ENCODE measurements at regions not wholly inside any gene's neighbourhood (a gene's known extent, or its start where the extent isn't known, plus 50 kb on each side); places are given as distances from the start of the nearest gene placed in this dataset.

DNA sequence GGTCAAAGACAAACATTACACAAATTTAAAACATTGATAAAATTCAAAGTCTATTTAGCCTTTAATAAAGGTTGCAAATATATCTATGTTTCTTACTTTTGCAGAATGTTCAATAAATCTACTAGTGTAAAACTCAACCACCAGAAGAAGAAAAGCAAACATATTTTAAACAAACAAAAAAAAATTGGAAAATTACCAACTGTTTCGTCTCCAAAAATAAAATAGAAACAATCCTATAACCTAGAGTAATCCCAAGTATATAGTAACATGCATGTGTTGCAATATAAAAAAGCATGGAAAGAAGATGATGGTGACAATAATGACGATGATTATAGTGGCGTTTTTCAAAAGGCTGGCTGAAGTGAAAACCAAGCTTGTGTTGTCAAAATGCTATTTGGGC is 86.0 kb upstream of the PAPPA start:
- no peak for DNase-seq

DNA sequence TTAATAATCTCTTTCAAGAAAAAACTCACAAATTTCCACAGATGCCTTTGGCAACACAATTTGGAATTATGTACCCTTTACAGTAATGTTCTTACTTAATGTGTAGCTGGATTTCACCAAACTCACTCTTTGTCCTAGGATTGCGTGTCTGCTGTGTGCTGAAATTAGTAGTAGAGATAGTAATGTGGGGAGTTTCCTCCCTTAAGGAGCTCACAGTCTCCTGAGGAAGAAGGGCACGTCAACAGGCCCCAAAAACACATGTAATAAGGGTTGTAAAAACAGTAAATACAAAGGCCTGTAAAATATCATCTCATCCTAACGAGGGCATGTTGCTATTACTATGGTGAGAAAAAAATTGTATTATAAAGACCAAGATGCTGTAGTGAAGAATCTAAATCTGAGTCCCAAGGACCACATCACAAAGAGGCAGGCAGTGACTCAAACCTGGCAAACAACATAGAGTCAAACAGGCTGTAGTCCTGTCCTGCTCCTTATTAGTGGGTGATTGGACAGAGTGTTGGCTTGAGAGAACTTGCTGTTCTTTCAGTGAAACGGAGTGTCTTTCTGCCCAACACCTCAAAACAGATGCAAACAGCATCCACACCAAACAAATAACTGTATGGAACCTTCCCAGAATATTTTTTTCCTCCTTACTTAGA is 83.2 kb upstream of the PAPPA start:
- no peak for DNase-seq

GRCh38 chr9:116072046-116072445 is 81.5 kb upstream of the PAPPA start:
- DNase-seq: no peak

GRCh38 chr9:116073826-116074225 is 79.8 kb upstream of the PAPPA start:
- DNase-seq: no peak

GRCh38 chr9:116074658-116075057 is 78.9 kb upstream of the PAPPA start:
- no peak for DNase-seq

GRCh38 chr9:116075191-116075590 is 78.4 kb upstream of the PAPPA start:
- DNase-seq: no peak

DNA sequence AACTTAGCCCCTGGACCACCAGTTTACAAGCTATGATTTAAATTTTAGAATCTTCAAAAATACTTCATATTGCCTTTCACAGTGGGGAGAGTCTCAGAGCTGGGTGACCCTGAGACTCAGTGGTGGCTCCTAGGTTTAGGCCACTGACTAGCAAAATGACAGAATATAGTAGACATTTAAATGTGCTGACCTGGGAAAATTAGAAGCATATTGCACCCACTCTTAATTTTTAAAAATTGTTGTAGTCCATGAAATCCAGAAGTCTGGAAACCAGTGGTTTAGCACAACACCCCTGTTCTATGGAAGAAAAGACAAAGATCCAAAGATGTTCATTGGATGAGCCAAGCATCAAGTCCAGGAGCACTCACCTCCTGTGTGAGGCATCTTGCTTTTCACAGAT is 75.0 kb upstream of the PAPPA start:
- DNase-seq: no peak

DNA sequence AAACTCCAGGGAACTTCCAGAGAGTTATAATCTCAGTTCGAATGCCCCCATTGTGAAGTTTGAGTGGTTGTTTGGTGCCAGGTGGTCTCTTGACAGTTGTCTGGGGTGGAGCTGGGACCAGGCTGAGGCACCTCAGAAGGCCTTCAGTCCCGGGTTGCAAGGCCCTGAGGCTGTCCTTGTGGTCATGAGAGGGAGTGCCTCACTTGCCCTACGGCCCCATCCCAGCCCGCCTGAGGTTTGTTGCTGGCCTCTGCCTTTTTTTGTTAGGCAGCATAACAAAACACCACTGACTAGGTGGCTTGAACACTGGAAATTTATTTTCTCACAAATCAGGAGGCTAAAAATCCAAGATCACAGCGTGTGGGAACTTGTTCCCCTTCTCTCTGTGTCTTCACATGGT is 73.0 kb upstream of the PAPPA start:
- no peak for DNase-seq

- DNase-seq: no peak
Measured at GRCh38 chr9:116081435-116082115, 72.0 kb upstream of the PAPPA start.

DNA sequence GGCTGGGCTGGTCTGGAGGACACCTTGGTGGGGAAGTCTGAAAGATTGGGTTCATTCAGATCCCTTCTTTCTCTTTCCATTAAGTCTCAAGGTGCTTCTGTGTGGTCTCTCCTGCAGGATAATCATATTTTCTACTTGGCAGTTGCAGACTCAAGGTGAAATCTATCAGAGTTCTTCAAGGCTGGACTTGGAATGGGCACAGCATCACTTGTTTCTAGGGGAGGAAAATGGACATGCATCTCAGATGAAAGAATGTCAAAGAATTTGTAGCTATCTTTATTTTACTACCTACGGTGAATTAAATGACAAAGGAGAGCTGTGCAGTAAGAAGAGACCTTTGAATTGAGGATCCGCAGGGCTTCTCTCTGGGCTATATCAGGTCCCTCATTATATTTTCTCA is 69.8 kb upstream of the PAPPA start:
- no peak for DNase-seq

DNA sequence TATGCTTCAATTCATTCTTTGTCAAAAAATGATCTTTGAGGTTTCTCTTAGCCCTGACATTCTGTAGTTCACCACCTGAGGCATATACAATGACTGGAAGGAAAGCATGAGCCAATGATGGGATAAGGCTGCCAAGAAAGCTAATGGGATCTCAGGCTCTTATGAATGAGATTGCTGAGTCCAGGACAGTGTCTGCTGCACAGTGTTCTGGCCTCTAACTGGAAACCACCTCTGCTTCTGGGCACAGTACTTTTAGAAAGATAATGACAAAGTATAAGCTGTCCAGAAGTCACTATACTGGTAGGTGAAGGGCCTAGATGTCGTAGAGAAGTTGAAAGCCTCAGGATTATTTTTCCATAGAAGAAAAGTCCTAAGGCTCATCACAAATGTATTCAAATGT is 69.1 kb upstream of the PAPPA start:
- no peak for DNase-seq

DNA sequence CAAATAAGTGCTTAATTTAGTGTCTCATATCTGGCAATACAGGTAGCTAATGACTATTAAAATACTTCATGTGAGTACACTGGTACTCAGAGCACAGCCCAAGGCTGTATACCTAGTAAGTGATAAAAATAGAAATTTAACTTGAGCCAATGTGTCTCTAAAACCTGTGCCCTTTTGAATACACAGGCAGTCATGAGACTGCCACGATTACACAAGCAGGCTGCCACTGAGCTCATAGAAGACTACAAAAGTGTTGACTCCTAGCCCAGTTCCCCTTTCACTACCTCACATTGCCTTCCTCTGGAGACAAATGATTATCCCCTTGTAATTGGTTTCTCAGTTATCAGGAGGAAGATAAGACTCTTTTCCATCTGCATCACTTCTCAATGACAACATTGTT is 66.3 kb upstream of the PAPPA start:
- DNase-seq: no peak

DNA sequence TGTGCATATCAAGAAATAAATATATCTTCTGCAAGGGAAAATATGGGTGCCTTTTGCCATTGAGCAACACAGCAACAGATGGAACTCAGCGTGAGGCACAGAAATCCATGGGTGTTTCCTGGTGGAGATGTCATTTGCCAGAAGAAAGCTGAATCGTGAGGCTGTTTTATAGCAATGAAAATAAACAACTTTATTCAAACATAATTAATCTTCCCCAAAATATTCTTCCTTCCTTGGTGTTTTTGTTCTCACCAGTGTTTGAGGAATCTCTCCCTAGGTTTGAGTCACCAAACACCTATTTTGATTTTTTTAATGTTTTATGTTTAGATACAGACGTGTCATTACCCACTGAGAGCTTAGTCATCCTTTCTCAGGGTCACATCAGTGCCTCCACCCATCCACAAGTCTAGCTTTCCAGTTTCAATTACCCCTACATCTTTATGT is 65.8 kb upstream of the PAPPA start:
- DNase-seq: no peak

GRCh38 chr9:116088396-116088795 is 65.2 kb upstream of the PAPPA start:
- DNase-seq: no peak

DNA sequence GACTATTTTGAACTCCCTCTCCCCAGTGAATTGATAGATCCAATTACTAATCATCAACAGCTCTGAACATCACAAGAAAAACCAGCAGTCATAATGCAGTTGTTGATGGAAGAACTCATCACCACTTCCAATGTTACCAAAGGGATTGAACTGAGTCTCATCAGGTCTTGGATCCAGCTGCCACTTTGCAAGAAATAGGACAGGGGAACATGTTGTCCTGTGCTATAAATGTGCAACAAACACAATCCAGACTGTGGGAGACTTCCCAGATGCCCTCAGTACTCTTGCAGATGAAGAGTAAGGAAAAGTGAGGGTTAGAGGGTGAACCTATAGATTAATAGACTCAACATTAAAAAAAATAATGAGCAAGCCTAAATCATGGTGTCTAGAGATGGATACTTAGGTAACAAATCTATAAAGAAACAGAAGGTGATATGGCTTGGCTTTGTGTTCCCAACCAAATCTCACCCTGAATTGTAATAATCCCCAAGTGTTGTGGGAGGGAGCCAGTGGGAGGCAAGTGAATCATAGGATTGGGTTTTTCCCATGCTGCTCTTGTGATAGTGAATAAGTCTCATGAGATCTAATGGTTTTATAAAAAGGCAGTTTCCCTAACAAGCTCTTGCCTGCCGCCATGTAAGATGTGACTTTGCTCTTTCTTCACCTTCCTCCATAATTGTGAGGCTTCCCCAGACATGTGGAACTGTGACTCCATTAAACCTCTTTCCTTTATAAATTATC is 63.4 kb upstream of the PAPPA start:
- DNase-seq: no peak

DNA sequence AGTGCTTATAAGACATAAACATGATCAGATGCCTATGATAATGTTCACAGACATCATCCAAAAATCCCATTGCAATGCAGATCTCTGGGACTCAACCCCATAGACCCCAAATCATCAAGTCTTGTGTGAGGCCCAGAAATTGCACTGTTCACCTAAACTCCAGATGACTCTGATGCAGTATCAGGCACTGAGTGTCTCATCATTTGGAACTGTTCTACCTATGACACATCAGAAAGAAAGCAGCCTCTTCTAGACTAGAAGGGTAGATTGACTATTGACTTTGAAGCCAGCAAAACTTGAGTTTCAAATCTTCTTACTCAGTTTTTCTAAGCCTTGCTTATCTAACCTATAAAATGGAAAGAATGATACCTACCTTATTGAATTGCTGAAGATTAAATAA is 58.7 kb upstream of the PAPPA start:
- no peak for DNase-seq

DNA sequence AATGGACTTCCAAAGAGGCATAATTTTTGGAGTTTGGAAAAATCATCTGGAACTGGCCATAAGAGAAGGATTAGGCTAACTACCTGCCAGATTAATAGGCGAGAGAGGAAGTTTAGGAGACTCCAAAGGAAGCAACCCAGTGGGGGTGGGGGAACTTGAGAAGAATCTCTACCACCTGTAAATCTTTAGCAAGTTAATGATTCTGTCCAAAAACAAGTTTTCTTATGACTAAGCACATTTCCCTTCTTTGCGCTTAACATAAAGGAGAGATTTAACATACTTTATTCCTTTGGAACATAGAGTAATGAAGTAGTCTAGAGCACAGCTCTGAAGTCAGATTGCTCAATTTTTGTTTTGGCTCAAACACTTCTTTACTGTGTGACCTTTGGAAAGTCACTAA is 58.2 kb upstream of the PAPPA start:
- DNase-seq: no peak

GRCh38 chr9:116096046-116096445 is 57.5 kb upstream of the PAPPA start:
- no peak for DNase-seq

DNA sequence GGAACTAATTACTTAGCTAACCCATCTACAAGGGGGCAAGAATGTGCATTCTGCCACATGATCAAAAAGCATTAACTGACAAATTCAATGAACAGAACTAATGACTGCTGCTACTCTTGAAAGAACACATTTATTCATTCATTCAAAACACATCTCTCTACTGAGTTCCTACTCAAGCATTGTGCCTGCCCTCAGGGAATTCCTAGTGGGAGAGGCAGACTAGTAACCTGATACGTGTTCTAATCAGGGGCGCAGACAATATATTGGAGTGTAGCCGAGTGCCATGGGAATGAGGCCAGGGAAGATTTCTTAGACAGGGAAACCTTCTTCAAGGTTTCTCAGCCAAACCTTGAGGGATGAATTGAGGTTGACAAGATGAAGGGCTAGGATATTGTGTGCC is 56.7 kb upstream of the PAPPA start:
- no peak for DNase-seq

GRCh38 chr9:116098476-116098875 is 55.1 kb upstream of the PAPPA start:
- no peak for DNase-seq

DNA sequence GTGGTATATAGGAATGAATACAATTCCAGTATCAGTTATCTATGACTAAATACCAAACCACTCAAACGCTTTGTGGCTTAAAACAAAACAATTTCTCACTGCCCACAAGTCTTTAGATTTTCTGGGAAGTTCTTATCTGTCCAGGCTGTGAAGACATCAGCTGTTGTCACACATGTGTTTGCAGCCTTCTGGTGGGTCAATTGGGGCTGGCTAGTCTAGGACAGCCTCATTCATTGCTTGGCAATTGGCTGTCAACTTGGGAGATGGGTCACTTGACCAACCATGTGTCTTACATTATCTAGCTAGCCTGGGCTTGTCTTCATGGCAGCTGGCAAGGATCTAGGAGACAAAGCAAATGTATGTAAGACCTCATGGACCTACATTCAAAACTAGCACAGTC is 53.8 kb upstream of the PAPPA start:
- no peak for DNase-seq

DNA sequence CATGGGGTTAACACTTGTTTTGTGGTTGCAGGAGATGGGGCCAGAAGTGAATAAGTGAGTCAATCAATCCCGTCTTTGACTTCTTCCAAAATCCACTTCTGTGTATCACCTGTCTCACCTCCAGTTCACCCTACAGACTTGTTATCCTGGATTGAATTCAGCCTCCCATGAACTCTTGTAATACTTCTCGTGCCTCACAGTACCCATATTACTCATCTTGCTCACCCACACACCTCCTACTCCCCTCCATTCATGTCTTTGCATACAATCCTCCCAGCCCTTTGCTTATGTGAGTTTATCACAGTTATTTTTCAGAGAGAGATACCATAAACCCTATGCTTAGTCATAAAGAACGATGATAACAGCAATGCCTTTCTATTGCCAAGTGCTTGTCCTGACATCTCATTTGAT is 52.9 kb upstream of the PAPPA start:
- DNase-seq: no peak

- DNase-seq: no peak
Measured at GRCh38 chr9:116101516-116101915, 52.1 kb upstream of the PAPPA start.

- no peak for DNase-seq
Measured at GRCh38 chr9:116102596-116102995, 51.0 kb upstream of the PAPPA start.
